Parathyroid adenoma (tissue), 2 donors: ENCODE measurements at regions not wholly inside any gene's neighbourhood (a gene's known extent, or its start where the extent isn't known, plus 50 kb on each side); places are given as distances from the start of the nearest gene placed in this dataset.
"Not testable (repeated sequence)": the region's sequence is repeated elsewhere in the genome, so short reads cannot be mapped to it uniquely, and the experiment has no call there.

Experiments used
- H2AFZ ChIP-seq: fragments of 300-600 bp; sonication (generic); one replicate; pipeline ENCODE4 v1.7.0; 2017; ENCODE audit warnings: antibody characterized with exemption, mild to moderate bottlenecking
- H3K27ac ChIP-seq: fragments of 300-600 bp; sonication (generic); one replicate; pipeline ENCODE4 v1.7.0; 2017
- H3K27me3 ChIP-seq: fragments of 300-600 bp; sonication (generic); one replicate; pipeline ENCODE4 v1.7.0; 2017; ENCODE audit warnings: low read length; ENCODE audit not compliant: control insufficient read depth, insufficient read depth
- H3K36me3 ChIP-seq: fragments of 300-600 bp; sonication (generic); one replicate; pipeline ENCODE4 v1.7.0; 2017; ENCODE audit warnings: low read length; ENCODE audit not compliant: control insufficient read depth, insufficient read depth
- H3K4me1 ChIP-seq: fragments of 300-600 bp; sonication (generic); one replicate; pipeline ENCODE4 v1.7.0; 2017; ENCODE audit warnings: control low read depth
- H3K4me2 ChIP-seq: fragments of 300-600 bp; sonication (generic); one replicate; pipeline ENCODE4 v1.7.0; 2017; ENCODE audit warnings: low read length
- H3K4me3 ChIP-seq: fragments of 300-600 bp; sonication (generic); one replicate; pipeline ENCODE4 v1.7.0; 2017; ENCODE audit warnings: low read depth, low read length
- H3K79me2 ChIP-seq: fragments of 300-600 bp; sonication (generic); one replicate; pipeline ENCODE4 v1.7.0; 2017; ENCODE audit warnings: control low read depth
- H3K9ac ChIP-seq: fragments of 300-600 bp; sonication (generic); one replicate; pipeline ENCODE4 v1.7.0; 2017; ENCODE audit warnings: mild to moderate bottlenecking
- H3K9me3 ChIP-seq: fragments of 300-600 bp; sonication (generic); one replicate; pipeline ENCODE4 v1.7.0; 2017; ENCODE audit warnings: low read length; ENCODE audit not compliant: control insufficient read depth
- CTCF ChIP-seq: fragments of 300-600 bp; sonication (generic); IDR thresholded peaks from one replicate; pipeline ENCODE4 v1.7.0; 2017; ENCODE audit warnings: antibody characterized with exemption, mild to moderate bottlenecking
- donor health status: primary hyperparathyroidism.

GRCh38 chr3:21220944-21221343 is 530.1 kb downstream of the ZNF385D start:
- no peak for TF ChIP-seq CTCF
- Histone ChIP-seq H3K27ac (no peak overlapping the region), H3K79me2 (no peaks in the 10 kb centered on the region), H3K27me3 (no peaks in the 10 kb centered on the region), H3K9ac (no peak overlapping the region), H3K4me3 (no peak overlapping the region), H3K9me3 (no peaks in the 10 kb centered on the region), H2AFZ (no peak overlapping the region), H3K4me2 (no peak overlapping the region), H3K4me1 (no peaks in the 10 kb centered on the region), H3K36me3 (no peaks in the 10 kb centered on the region)

- Histone ChIP-seq H3K9ac (no peak overlapping the region), H3K9me3 (peaks cover 2% of the 10 kb centered on the region), H3K36me3 (no peaks in the 10 kb centered on the region), H3K4me1 (no peaks in the 10 kb centered on the region), H3K79me2 (no peaks in the 10 kb centered on the region), H3K4me3 (no peak overlapping the region), H3K27ac (no peak overlapping the region), H3K4me2 (no peak overlapping the region), H3K27me3 (no peaks in the 10 kb centered on the region), H2AFZ (no peak overlapping the region)
- no peak for TF ChIP-seq CTCF
Measured at GRCh38 chr3:21216598-21216997, 534.4 kb downstream of the ZNF385D start.

- not testable (repeated sequence) for H3K4me1 ChIP-seq, H2AFZ ChIP-seq, H3K27ac ChIP-seq, H3K4me2 ChIP-seq, H3K9me3 ChIP-seq, H3K4me3 ChIP-seq, H3K79me2 ChIP-seq, H3K9ac ChIP-seq, H3K36me3 ChIP-seq, H3K27me3 ChIP-seq
Measured at GRCh38 chr3:21204122-21204521, 546.9 kb downstream of the ZNF385D start.

- no peak overlapping the region for H3K9ac ChIP-seq
- no peaks in the 10 kb centered on the region for H3K27me3 ChIP-seq
- no peak overlapping the region for H2AFZ ChIP-seq
- no peaks in the 10 kb centered on the region for H3K4me1 ChIP-seq
- no peaks in the 10 kb centered on the region for H3K36me3 ChIP-seq
- no peak overlapping the region for H3K4me3 ChIP-seq
- H3K9me3 ChIP-seq, result no peaks in the 10 kb centered on the region
- no peak overlapping the region for H3K27ac ChIP-seq
- no peak for TF ChIP-seq CTCF
- H3K4me2 ChIP-seq, result no peak overlapping the region
- no peaks in the 10 kb centered on the region for H3K79me2 ChIP-seq
Measured at GRCh38 chr3:21195203-21195602, 555.8 kb downstream of the ZNF385D start.

- H3K9me3 ChIP-seq, H3K4me3 ChIP-seq, H3K79me2 ChIP-seq, H3K27ac ChIP-seq, H3K27me3 ChIP-seq, H3K36me3 ChIP-seq, H3K9ac ChIP-seq, H3K4me1 ChIP-seq, H3K4me2 ChIP-seq, H2AFZ ChIP-seq: not testable (repeated sequence)
Measured at GRCh38 chr3:21194036-21194435, 557.0 kb downstream of the ZNF385D start.

DNA sequence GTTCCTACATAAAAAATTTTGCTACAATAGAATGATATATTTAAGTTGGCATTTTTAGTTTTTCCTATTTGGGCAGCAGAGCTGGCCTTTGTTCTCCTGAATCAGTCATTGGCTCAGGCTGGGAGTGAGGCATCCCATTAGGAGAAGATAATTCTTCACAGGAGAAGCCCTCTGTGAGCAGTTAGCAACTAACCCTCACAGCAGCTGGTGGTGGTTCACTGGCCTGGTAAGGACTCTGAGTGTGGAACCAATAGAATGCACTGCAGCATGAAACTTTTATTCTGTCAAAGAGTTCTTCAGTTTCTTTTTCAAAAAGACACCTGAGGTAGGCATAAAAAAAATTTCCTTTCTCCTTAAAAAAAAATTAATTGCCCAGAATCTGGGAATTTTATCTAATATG is 562.6 kb downstream of the ZNF385D start:
- no peak overlapping the region for H3K9ac ChIP-seq
- H3K4me1 ChIP-seq, result no peaks in the 10 kb centered on the region
- no peak for TF ChIP-seq CTCF
- no peaks in the 10 kb centered on the region for H3K27me3 ChIP-seq
- H3K79me2 ChIP-seq, result no peaks in the 10 kb centered on the region
- H3K4me3 ChIP-seq, result no peak overlapping the region
- no peak overlapping the region for H3K27ac ChIP-seq
- no peak overlapping the region for H2AFZ ChIP-seq
- no peaks in the 10 kb centered on the region for H3K9me3 ChIP-seq
- H3K36me3 ChIP-seq, result no peaks in the 10 kb centered on the region
- H3K4me2 ChIP-seq, result no peak overlapping the region
